ENCODE measurements at regions not wholly inside any gene's neighbourhood (a gene's known extent, or its start where the extent isn't known, plus 50 kb on each side); places are given as distances from the start of the nearest gene placed in this dataset.

GRCh38 chr17:77687921-77688320 lies 270.6 kb upstream of the TNRC6C start:
- DNase-seq (ENCODE audit: low spot score): no peak
- no peak for TF ChIP-seq CTCF (IDR thresholded peaks at IDR 0.05)
- Histone ChIP-seq H3K9me3 (no peaks in the 10 kb centered on the region), H3K36me3 (no peaks in the 10 kb centered on the region), H3K4me1 (peaks cover 0 to 13% of the 10 kb centered on the region in 2 donors), H3K4me3 (no peak overlapping the region), H3K27ac (no peak overlapping the region), H3K27me3 (no peaks in the 10 kb centered on the region)

- H3K27ac ChIP-seq: no peak overlapping the region
- DNase-seq (ENCODE audit: low spot score): no peak
Observed at GRCh38 chr17:77688369-77688768, 270.1 kb upstream of the TNRC6C start.

DNA sequence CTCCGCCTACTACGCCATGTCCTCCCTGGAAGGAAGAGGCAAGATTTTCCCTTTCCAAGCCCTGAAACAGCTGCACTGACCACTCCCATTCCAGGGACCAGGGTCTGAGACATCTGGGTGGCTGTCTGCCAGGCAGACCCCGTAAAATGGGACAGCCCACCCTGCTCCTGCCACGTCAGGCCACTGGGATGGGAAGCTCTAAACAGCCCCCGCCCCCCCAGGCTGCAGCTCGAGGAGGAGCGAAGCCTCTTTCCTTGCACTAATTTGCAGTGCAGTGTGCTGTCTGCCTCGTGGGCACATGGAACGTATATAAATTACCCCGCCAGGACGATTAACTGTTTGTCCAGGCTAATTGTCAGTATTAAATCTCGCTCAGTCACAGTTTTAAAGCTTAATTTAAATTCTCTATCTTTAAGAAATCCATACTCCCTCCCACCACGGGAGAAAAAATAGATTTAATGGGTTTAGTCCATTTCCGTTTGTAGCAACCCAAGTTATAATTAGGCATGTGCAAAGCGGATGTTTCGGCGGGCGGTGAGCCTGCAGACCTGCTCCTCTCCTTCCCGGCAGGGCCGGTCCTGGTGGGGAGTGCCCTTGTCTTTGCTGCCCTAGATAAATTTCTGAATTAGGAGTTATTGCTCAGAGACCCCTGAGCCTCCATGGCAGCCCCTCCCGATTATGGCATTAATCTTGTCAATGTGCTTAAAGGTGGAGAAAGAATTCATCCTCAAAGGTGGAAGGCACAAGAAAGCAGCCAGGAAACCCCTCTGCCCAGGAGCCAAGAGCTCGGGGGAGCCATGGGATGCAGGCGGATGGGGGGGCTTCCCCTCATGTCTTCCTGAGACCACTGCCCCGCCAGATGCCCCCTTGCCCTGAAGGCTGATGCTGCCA lies 268.0 kb upstream of the TNRC6C start:
- Histone ChIP-seq H3K4me3 (peak overlapping the region in 1 of 2 donors; percentile 16), H3K27ac (no peak overlapping the region), H3K27me3 (no peaks in the 10 kb centered on the region), H3K4me1 (peaks cover 0 to 13% of the 10 kb centered on the region in 2 donors), H3K36me3 (no peaks in the 10 kb centered on the region), H3K9me3 (no peaks in the 10 kb centered on the region)
- no peak for TF ChIP-seq CTCF (IDR thresholded peaks at IDR 0.05)
- peak; percentile 58 for DNase-seq (ENCODE audit: low spot score)

More at GRCh38 chr17:77688369-77688768, 270.1 kb upstream of the TNRC6C start:
- no peaks in the 10 kb centered on the region for H3K36me3 ChIP-seq
- no peaks in the 10 kb centered on the region for H3K27me3 ChIP-seq
- no peaks in the 10 kb centered on the region for H3K9me3 ChIP-seq
- H3K4me1 ChIP-seq: peaks cover 0 to 13% of the 10 kb centered on the region in 2 donors
- no peak for TF ChIP-seq CTCF (IDR thresholded peaks at IDR 0.05)
- no peak overlapping the region for H3K4me3 ChIP-seq

GRCh38 chr17:77691216-77692085 lies 267.1 kb upstream of the TNRC6C start:
- DNase-seq (ENCODE audit: low spot score): peak; percentile 36
- Histone ChIP-seq H3K27ac (no peak overlapping the region), H3K4me1 (peaks cover 0 to 18% of the 10 kb centered on the region in 2 donors), H3K36me3 (no peaks in the 10 kb centered on the region), H3K4me3 (no peak overlapping the region), H3K27me3 (no peaks in the 10 kb centered on the region), H3K9me3 (no peaks in the 10 kb centered on the region)
- TF ChIP-seq CTCF (IDR thresholded peaks at IDR 0.05): no peak

GRCh38 chr17:77692571-77693161 lies 265.8 kb upstream of the TNRC6C start:
- Histone ChIP-seq H3K4me1 (peaks cover 0 to 23% of the 10 kb centered on the region in 2 donors), H3K36me3 (no peaks in the 10 kb centered on the region), H3K27me3 (no peaks in the 10 kb centered on the region), H3K27ac (no peak overlapping the region), H3K4me3 (no peak overlapping the region), H3K9me3 (no peaks in the 10 kb centered on the region)
- peak; percentile 40 for DNase-seq (ENCODE audit: low spot score)
- no peak for TF ChIP-seq CTCF (IDR thresholded peaks at IDR 0.05)

Measured in right atrium auricular region (tissue), 2 donors.